GM18519 (cell line): ENCODE measurements at regions not wholly inside any gene's neighbourhood (a gene's known extent, or its start where the extent isn't known, plus 50 kb on each side); places are given as distances from the start of the nearest gene placed in this dataset.
"Not testable (repeated sequence)": the region's sequence is repeated elsewhere in the genome, so short reads cannot be mapped to it uniquely, and the experiment has no call there.

Experiments
- ATAC-seq: cut with Tn5 transposase; IDR thresholded peaks from one replicate; pipeline ENCODE4 v1.9.1; 2021; ENCODE audit warnings: mild to moderate bottlenecking, moderate library complexity; ENCODE audit not compliant: unreplicated experiment, low FRiP score

GRCh38 chr20:30811885-30812671 lies 445.4 kb upstream of the DEFB115 start:
- no peak for ATAC-seq

- ATAC-seq = no peak
Observed at GRCh38 chr20:30812739-30813411, 444.6 kb upstream of the DEFB115 start.

DNA sequence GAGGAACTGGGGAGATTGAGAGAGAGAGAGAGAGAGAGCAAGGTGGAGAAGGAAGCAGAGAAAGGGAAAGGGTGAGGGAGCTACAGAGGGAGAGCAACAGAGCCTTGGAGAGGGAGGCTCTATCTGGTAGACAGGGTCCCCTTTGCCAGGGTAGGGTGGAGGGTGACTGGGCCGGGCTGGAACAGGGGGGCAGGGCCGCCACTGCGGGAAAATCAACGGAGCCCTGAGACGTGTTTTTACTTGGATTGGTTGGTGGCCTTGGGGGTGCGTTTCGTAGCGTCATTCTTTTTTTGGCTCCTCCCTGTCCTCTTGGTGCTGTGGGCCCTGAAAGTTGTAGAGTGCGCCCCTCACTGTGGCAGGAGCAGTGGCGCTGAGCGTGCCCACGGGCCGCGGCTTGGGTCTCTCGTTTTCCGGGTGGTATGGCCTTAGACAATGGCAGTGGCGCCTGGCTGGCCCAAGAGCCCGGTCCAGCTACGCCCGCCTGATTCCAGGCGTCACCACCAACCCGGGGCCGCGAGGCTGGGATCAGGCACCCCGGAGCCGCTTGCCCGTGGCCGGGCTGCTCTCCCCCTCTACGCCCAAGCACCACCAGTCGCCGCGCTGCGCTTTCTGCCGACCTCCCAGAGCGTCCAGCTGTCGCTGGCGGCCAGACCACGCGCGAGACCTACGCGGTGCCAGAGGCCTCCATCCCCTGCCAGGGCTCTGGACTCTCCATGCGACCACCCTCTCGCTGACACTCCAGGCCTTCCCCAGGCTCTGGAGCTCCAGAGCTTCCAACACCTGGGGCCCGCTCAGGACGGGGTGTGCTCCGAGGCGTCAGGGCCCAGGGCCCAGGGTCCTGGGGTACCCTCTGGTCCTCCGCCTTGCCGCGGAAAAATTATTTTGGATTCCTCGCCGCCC lies 443.8 kb upstream of the DEFB115 start:
- ATAC-seq = not testable (repeated sequence)

DNA sequence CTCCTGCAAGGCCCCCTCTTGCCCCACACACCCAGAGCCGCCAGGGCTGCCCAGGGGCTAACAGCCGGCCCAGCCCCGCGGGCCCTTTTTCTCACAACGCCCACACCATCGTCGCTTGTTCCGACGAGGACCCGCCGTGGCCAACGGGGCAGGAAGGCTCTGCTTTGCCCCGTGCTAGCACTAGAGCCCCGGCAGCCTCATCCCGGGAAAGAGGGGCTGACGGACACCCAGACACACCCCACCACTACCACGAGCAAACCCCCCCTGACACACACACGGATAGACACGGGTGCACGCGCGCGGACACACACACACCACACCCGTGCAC lies 443.2 kb upstream of the DEFB115 start:
- ATAC-seq = not testable (repeated sequence)

DNA sequence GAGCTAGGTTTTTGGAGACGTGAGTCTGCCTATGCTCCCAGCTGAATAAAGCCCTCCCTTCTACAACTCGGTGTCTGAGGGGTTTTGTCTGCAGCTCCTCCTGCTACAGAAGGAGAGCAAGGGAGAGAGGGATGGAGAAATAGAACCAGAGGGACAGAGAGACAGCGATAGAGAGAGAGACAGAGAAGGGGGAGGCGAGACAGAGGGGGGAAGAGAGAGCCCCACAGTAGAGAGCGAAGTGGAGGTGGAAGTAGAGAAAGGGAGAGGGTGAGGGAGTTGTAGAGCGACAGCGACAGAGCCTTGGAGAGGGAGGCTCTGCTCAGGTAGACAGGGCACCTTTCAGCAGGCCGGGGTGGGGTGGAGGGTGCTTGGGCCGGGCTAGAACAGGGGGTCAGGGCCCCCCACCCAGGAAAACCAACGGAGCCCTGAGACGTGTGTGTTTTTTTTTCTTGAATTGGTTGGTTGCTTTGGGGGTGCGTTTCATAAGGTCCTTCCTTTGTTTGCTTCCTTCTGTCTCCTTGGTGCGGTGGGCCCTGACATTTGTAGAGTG lies 442.4 kb upstream of the DEFB115 start:
- ATAC-seq = not testable (repeated sequence)

DNA sequence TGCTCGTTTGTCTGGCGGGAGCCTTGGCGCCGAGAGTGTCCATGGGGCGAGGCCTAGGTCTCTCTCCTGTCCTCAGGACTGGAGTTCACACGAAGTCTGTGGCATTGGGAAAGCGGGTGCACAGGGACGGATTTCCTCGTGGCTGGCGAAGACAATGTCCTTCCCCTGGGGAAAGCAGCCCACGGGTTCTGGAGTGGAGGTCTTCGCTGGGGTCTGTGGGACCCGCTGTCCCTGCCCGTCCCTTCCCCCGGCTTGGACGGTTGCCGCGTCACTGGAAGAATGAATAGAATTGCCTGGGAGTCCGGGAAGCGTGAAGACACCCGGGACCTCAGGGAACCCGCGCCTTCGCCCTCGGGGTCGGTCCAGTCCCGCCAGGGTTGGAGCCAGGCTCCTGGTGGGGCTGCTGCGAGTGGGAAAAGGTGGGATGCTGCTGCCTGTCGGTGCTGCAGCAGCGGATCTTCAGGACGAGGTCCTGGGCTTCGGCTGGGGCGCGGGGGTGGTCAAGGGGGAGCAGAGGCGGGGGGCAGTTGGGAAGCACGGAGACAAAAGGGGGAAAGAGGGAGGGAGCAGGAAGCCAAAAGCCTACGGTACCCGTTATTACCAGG lies 441.8 kb upstream of the DEFB115 start:
- ATAC-seq = no peak

DNA sequence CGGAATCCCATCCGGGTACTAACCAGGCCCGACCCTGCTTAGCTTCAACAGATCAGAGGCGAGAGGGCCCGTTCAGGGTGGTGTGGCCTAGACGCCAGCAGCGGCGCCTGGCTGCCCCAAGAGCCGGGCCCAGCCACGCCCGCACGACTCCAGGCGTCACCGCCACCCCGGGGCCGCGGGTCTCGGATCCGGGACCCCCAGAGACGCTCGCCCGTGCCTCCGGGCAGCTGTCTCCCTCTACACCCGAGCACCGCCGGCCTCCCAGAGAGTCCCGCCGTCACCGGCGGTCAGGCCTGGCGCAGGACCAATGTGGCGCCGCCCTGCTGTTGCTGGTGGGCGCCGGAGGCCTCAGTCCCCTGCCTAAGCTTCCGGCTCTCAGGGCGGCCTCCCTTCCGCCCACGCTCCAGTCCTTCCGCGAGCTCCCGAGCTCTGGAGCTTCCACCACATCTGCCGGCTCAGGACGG lies 441.2 kb upstream of the DEFB115 start:
- peak; percentile 64 for ATAC-seq

DNA sequence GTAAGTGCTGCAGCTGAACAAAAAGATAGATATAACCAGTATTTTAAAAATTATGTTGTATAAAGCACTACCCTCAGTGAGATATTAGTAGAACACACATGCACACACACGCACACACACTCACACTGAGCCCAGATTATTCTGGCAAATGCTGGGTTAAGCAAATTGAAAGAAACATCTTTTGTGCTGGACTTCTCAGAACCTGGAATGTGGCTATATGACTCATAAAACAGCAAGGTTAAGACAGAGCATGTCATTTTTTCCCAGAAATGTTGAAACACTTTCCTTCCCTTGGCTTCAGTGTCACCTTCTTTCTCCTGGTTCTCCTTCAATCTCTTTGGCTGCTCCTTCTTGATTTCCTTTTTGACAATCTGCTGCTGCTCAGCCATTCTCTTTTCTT lies 435.8 kb upstream of the DEFB115 start:
- not testable (repeated sequence) for ATAC-seq

DNA sequence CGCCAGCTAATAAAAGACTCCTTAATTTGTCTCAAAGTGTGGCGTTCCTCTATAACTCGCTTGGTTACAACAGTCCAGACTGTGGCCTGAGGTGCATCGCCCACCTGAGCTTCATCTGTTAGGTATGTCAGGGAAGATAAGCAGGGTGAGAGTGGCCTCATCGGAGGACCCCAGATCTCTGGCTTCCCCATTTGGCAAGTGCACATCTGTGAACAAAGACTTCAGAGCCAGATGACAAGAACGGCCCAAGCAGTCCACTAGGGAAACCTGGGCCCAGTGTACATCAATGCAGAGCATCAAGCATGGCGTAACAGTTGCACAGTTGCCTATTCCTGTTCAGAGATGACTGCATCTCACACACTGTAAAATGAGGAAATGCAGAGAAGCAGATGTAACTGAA lies 432.8 kb upstream of the DEFB115 start:
- ATAC-seq = not testable (repeated sequence)

- ATAC-seq = not testable (repeated sequence)
Observed at GRCh38 chr20:30845923-30846322, 411.5 kb upstream of the DEFB115 start.

DNA sequence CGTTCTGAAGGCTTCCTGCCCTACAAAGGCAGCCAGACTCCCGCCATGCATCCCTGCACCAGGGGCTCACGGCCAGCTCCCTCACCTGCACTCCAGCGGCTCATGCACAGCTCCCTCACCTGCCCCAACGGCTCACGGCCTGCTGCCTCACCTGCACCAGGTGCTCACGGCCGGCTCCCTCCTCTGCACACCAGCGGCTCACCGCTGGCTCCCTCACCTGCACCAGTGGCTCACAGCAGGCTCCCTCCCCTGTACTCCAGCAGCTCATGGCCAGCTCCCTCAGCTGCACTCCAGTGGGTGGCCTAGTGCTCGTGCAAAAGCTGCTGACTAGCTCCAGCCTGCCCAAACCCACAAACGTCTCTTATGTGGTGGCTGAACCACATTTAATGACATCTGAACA lies 389.2 kb upstream of the DEFB115 start:
- ATAC-seq = not testable (repeated sequence)

DNA sequence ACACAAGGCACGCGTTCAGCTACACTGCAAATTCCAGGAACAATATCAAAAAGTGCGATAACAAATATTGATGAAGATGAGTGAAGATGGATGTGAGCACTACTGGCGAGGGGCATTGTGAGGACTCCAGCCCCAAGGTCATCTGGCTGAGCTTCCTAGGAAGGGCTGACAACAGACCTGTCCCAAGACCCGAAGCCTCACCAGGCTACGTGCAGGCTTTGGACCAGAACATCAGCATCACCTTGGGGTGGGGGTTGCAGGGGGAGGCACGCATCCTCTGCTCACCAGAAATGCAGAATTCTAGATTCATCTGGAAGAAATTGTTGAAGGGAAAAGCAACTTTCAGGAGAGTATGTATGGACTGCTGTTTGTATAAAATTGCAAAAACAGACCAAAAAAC lies 386.3 kb upstream of the DEFB115 start:
- not testable (repeated sequence) for ATAC-seq

- not testable (repeated sequence) for ATAC-seq
Observed at GRCh38 chr20:30872252-30872651, 385.2 kb upstream of the DEFB115 start.

DNA sequence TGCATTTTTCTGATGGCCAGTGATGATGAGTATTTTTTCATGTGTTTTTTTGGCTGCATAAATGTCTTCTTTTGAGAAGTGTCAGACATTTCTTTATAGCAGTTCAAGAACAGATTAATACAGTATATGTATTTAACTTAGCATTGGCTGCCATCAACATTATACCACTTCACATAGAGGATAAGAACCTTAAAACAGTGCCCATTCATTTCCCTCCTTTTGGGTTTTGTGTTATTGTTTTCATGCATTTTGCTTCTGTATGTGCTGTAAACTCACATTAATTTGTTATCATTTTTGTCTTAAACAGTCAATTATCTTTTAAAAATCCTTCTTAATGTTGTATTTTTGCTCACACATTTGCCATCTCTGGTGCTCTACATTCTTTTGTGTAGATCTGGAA lies 381.6 kb upstream of the DEFB115 start:
- ATAC-seq = not testable (repeated sequence)

DNA sequence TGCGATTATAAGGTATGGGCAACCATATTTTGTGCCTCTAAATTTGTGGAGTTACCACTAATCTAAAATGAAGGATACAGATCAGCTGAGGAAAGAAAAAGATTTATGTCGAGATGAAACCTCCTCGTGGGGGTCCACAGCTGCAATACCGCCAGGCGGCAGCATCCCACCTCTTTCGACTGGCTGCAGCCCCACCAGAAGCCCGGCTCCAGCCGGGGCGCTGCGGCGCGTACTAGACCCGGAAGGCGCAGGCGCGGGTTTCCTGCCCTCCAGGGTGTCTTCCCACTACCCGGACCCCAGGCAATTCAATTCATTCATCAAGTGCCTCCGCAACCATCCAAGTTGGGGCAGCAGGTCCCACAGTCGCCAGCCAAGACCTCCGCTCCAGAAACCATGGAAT lies 366.1 kb upstream of the DEFB115 start:
- not testable (repeated sequence) for ATAC-seq

DNA sequence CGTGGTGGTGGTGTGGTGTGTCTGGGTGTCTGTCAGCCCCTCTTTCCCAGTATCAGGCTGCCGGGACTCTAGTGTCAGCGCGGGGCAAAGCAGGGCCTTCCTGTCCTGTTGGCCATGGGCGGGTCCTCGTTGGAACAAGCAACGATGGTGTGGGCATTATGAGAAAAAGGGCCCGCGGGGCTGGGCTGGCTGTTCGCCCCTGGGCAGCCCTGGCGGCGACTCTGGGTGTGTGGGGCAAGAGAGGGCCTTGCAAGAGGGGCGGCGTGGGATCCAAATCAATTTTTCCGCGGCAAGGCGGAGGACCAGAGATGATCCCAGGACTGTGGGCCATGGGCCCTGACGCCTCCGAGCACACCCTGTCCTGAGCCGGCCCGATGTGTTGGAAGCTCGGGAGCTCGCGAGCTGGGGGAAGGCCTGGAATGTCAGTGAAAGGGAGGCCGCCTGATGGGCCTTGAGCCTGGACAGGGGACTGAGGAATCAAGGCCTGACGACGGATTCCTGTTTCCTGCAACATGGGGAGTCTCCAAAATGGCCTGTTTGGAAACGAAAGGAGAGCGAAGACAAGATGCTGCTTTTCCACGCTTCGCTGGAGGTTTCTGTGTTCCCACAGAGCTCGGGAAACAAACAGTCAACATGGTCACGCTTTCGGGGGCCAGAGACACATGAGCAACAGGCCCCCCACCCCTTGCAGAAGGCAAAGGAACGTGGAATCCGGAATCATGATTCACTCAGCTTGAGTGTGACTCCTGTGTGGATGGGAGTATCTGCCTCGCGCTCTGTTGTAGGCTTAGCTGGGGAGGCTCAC lies 364.7 kb upstream of the DEFB115 start:
- no peak for ATAC-seq

- not testable (repeated sequence) for ATAC-seq
Observed at GRCh38 chr20:30893346-30894314, 363.8 kb upstream of the DEFB115 start.

DNA sequence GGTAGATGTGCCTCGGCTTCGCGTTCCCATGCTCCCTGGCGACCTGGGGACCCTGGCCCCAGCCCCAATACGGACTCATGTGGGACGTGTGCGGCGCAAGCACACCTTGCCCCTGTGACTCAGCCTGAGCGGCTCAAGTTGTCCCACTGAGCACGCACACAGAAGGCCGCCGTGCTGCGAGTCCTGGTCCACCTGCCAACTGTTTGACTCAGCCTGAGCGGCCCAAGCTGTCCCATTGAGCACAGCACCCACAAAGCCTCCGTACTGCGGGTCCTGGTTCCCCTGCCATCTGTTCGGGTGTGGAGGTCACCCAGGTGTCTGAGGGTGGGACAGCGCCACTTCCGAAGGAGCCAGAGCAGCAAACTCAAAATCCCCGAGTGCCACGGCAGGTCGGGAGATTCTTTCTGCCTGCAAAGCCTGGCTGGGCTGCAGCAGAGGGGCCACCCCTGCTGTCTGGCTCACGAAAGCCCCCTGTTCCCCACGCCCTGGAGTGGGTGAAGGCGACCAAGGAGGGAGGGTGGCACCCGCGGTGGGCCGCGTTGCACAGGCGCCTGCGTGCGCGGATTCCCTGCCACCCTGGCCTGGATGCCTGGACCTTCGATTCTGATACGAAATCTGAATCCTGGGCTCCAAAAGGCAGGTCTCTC lies 362.6 kb upstream of the DEFB115 start:
- not testable (repeated sequence) for ATAC-seq
